ENCODE measurements at regions not wholly inside any gene's neighbourhood (a gene's known extent, or its start where the extent isn't known, plus 50 kb on each side); places are given as distances from the start of the nearest gene placed in this dataset.

- TF ChIP-seq CTCF (IDR thresholded peaks at IDR 0.05) (no peak), POLR2A (IDR thresholded peaks at IDR 0.05) (no peak), EP300 (IDR thresholded peaks at IDR 0.05) (no peak)
Observed at GRCh38 chrX:149312097-149312496, 193.0 kb downstream of the IDS start.
